ENCODE measurements at regions not wholly inside any gene's neighbourhood (a gene's known extent, or its start where the extent isn't known, plus 50 kb on each side); places are given as distances from the start of the nearest gene placed in this dataset.
A peak's percentile ranks its signal among the peaks of the same experiment; 100 is the strongest.

- no peak for DNase-seq
Measured at GRCh38 chr2:120597595-120598193, 138.0 kb upstream of the GLI2 start.

- no peak for DNase-seq
Measured at GRCh38 chr2:120598416-120598815, 137.3 kb upstream of the GLI2 start.

- no peak for DNase-seq
Measured at GRCh38 chr2:120599072-120599471, 136.6 kb upstream of the GLI2 start.

DNA sequence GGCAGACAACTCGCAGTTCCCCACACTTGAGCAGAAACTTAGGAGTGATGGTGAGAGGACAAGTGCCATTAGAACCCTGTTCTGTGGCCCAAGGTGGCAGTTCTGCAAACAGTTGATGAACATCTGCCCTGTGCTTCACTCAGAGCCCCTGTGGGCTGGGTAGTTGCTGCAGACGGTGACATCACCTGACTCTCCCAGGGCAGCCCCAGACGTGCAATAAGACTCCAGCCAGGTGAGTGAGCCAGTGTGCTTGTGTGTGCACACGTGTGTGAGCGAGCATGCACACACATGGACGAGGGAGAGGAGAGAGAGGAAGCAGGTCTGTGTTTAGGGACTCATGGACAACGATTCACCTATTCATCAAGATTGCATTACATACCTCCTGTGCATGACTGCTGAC, 136.0 kb upstream of the GLI2 start:
- no peak for DNase-seq

DNA sequence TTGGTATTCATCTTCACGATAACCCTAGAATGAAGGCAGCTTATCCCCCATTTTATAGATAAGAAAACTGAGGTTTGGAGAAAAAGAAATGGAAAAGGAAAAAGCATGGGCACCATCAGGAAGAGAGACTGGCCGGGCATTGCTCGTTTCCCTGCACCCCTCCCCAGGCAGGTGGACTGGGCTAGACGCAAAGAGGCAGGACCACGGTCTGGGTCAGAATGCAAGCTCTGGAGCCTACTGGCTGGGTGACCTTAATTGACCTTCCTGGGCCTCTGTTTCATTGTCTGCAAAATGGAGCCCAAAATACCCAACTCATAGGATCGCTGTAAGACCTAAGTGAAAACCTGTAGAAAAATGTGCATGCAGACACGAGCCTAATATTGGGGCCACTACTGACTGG, 135.3 kb upstream of the GLI2 start:
- no peak for DNase-seq

DNA sequence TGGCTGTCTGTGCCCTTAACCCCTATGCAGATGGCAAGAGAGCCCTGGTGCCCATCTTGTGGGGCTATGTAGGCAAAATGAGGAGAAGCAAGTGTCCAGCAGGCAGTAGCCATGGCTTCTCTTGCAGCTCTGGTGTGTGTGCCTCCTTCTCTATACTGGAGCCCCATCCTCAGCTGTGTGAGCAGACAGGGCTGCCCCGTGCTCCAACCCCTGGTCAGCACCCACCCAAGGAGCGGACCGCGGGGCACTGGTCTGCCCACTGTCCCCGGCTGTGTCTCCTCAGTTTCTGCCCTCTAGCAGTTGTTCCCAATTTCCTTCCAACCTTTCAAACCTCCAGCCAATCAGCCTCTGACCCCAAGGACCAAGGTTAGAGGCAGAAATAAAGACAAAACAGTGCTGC, 134.9 kb upstream of the GLI2 start:
- no peak for DNase-seq

GRCh38 chr2:120601566-120601965, 134.1 kb upstream of the GLI2 start:
- no peak for DNase-seq

DNA sequence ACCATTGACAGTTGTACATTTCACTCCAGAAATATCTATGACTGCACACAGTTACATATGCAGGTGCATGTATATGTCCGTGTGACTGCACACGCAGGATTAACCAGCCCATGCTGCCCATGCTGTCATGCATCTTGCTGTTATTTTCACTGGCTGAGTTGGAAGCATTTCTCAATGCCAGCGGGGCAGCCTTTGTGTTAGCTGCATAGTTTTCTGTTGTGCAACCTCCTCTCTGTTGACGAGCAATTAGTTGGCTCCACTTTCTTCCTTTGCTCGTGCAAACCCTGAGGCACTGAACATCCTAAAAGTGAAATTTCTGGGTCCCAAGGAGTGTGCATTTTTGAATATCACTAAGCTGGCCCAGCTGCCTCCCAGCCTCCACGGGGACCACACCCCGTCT, 133.4 kb upstream of the GLI2 start:
- DNase-seq, result no peak

DNA sequence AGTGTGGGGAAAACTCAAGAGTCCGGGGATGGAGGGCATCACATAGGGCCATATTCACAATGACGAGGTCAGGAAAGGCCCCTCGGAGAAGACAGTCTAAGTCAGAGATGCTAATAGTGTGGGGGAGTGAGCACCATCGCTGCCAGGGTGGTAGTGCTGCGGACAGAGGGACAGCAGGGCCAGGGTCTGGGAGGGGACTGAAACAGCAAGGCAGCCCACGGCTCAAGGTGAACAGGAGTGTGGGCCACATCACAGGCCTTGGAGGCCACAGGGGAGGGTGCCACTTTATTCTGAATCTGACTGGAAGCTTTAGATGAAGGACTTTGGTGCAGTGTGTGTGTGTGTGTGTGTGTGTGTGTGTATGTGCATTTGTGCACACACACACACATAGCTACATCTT, 130.9 kb upstream of the GLI2 start:
- no peak for DNase-seq

GRCh38 chr2:120605231-120605935, 130.3 kb upstream of the GLI2 start:
- no peak for DNase-seq

GRCh38 chr2:120606280-120606679, 129.4 kb upstream of the GLI2 start:
- no peak for DNase-seq

- DNase-seq, result no peak
Measured at GRCh38 chr2:120606931-120607330, 128.7 kb upstream of the GLI2 start.

DNA sequence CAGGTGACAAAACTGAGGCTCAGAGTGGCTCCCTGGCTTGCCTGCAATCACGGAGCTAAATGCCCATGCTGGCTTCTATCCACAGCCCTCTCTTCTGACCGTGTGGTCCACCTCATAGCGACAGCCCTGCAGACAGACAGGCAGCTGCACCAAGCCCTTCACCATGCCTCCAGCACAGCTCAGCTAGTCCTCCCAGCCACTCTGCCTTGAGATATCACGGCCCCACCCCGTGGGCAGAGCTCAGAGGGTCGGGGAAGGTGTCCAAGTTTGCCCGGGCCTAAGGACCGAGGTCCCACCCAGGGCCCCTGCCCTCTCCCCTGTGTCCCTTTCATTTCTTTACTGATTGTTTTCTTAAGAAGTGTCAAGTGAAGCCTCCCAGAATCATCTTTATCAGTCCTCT, 128.2 kb upstream of the GLI2 start:
- no peak for DNase-seq

GRCh38 chr2:120607996-120608395, 127.7 kb upstream of the GLI2 start:
- no peak for DNase-seq

DNA sequence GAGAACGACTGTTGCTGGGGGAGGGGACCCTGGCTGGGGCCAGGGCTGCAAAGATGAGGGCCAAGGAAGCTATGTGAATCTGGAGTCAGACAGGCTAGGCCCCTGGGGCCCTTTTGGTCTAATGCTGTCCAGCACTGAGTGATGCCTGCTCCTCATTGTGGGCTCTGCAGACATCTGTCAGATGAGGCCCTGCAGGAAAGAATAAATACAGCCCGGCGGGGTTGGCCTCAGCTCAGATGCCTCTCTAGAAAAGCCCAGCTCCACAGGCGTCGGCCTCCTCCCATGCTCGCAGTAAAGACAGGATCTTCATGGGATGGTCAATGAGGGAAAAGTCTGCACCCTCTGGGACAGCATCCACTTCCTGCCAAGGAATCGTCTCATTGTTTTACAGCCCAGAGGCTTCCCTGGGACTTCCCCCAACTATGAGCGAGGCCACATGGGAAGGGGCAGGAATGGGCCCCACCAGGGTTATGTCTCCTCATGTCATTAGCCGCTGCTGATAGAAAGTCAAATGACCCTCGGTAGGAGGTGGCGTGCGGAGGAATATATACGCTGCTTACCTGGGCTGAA, 125.8 kb upstream of the GLI2 start:
- DNase-seq, result no peak

- DNase-seq, result no peak
Measured at GRCh38 chr2:120611016-120611415, 124.7 kb upstream of the GLI2 start.

DNA sequence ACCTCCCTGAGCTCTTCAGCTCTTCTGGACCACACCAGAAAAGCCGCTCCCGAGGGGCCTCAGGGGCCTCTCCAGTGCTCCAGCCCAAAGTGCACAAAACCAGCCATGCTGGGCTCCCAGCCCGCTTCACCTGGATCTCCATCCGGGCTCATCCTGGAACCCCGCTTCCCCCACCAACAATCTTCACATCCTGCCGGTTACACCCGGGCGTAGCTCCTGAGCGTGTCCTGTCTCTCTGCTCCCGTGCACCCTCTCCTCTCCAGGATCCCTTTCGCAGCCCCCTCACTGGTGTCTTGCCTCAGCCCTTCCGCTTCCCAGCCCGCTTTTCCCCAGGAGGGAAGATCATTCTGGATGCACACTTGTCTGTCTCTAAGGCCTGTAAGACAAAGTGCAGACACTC, 123.7 kb upstream of the GLI2 start:
- no peak for DNase-seq

- no peak for DNase-seq
Measured at GRCh38 chr2:120612471-120612870, 123.2 kb upstream of the GLI2 start.

DNA sequence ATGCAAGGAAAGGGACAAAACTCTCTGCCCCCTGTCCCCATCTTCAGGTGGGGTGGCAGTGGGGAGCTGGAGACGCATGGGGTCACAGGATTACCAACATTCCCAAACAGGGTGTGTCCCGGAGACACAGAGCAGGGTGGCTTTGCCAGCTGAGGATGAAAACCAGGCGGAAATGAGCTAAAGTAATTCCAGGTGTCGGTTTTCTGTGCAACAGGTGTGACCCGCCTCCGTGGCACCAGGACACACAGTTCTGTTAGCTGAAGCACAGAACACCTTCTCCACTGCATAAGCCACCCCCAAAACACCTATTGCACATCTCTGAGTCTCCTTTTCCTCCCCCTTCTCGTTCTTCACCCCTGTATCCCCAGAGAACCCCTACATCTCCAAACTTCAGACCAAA, 122.7 kb upstream of the GLI2 start:
- no peak for DNase-seq

DNA sequence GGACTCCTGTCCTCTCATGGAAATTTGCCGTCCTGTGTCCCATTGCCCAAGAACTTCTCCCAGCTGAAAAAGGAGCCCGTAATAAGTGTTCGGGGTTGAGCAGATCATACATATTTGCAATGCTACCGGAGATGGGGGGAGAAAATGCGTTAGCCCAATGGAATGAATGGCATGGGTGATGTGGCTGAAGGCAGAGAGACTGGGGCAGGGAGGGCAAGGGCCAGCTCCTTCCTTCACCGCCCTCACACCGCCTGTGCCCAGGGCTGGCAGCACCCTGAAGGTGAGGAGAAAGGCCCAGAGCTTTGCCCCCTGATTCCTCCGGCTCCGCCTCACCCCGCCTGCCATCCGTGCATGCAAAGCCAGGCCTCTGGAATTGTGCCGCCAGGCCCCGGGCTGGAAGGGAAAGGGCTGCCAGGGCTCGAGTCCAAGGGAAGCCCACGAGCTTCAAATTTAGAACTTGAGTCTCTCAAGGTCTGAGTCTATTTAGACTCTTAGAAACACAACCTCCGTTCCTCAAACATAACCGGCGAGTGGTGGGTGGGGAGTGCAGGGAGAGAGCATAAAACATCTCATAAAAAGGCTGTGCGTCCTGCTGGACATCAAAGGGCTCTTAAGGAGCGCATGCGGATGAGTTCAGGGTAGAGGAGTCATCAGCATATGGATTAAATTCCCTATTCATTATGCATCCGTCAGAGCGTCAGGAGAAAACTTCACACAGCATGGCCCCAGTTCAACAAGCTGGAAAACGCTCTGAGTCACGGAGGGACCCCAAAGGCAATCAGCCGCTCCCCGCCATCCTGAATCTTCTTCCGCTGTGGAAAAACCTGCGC, 121.7 kb upstream of the GLI2 start:
- peak; percentile 70 for DNase-seq

GRCh38 chr2:120614901-120615300, 120.8 kb upstream of the GLI2 start:
- DNase-seq, result no peak

GRCh38 chr2:120616261-120616660, 119.4 kb upstream of the GLI2 start:
- DNase-seq, result no peak

DNA sequence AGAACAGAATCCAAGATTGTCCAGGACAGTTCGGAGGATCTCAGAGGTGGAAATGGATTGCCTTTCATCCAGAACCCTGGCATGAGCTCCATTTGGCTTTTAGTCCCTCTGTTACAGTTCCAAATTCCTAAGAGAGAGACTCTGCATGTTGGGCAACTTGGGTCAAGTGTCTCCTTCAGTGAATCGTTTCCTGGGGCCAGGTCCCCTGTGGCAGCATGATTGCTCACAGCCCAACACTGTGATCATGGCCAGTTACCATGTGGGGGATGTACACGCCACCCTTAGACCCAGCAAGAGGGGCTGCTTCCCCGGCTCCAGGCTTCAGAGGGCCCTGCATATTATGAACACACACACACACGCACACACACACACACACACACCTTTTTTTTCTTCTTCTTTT, 118.6 kb upstream of the GLI2 start:
- no peak for DNase-seq

DNA sequence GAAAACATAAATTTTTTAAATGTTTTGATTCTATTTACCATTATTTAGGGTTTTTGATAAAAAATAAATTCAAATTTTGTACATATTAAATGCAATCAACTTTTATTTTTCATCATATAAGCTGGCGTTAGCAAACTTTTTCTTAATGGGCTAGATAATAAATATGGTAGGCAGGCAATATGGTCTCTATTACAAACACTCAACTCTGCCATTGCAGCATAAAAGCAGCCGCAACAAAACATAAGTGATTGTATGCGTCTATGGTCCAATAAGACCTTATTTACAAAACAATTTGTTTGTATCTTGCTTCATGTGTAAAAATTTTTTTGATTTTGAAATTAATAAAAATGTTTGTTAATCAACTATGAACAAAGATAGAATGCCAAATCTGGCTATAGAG, 116.8 kb upstream of the GLI2 start:
- DNase-seq, result no peak

All from amniotic stem cell (primary cell).